ENCODE measurements at regions not wholly inside any gene's neighbourhood (a gene's known extent, or its start where the extent isn't known, plus 50 kb on each side); places are given as distances from the start of the nearest gene placed in this dataset.

GRCh38 chr3:180092889-180093288 is 56.2 kb upstream of the PEX5L start:
- no peak for DNase-seq (ENCODE audit: extremely low read depth in 1 of 11, low read depth in 9 of 11, low spot score in 4 of 11)

- no peak for DNase-seq (ENCODE audit: extremely low read depth in 1 of 11, low read depth in 9 of 11, low spot score in 4 of 11)
Observed at GRCh38 chr3:180093535-180093934, 56.8 kb upstream of the PEX5L start.

DNA sequence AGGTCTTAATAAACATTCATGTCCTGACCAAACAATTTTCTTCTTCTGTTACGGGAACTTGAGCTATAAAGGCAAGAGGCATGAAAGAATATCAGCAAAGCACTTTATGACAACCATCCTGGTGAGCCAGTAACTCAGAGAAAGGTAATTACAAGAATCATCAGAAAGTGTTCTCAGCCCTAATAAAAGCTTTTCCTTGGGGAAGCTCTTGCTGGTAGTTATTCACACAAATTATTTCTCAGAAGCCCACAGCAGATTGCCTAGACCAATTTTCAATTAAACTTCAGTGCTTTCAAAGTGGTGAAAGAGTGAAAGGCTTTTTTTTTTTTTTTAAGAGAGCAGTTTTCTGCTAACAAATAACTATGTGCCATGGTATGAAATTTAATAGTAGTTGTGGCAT is 60.9 kb upstream of the PEX5L start:
- no peak for DNase-seq (ENCODE audit: extremely low read depth in 1 of 11, low read depth in 9 of 11, low spot score in 4 of 11)

GRCh38 chr3:180102134-180102533 is 65.4 kb upstream of the PEX5L start:
- peak in 5 of 11 donors; percentile 1 to 17 (median 8) for DNase-seq (ENCODE audit: extremely low read depth in 1 of 11, low read depth in 9 of 11, low spot score in 4 of 11)

GRCh38 chr3:180102604-180103003 is 65.9 kb upstream of the PEX5L start:
- no peak for DNase-seq (ENCODE audit: extremely low read depth in 1 of 11, low read depth in 9 of 11, low spot score in 4 of 11)

- DNase-seq (ENCODE audit: extremely low read depth in 1 of 11, low read depth in 9 of 11, low spot score in 4 of 11), result no peak
Observed at GRCh38 chr3:180116203-180116602, 79.5 kb upstream of the PEX5L start.

DNA sequence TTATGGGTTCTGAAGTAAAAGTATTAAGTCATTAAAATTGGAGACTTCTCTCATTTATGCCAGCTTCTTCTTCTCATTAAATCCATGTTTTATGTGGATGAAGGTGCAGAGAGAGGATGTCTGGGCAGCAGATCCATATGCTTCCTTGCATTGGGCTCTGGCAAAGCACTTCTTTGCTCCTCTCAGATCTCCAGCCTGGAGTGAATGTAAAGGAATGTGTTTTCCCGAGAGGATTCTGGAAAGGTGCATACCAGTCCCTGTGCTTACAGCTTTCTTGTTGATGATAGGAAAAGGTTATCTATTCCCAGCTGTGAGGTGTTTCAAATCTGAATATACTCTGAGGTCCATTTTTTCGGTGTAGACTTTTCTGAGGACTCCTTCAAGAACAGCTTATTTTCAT is 79.9 kb upstream of the PEX5L start:
- DNase-seq (ENCODE audit: extremely low read depth in 1 of 11, low read depth in 9 of 11, low spot score in 4 of 11), result no peak

DNA sequence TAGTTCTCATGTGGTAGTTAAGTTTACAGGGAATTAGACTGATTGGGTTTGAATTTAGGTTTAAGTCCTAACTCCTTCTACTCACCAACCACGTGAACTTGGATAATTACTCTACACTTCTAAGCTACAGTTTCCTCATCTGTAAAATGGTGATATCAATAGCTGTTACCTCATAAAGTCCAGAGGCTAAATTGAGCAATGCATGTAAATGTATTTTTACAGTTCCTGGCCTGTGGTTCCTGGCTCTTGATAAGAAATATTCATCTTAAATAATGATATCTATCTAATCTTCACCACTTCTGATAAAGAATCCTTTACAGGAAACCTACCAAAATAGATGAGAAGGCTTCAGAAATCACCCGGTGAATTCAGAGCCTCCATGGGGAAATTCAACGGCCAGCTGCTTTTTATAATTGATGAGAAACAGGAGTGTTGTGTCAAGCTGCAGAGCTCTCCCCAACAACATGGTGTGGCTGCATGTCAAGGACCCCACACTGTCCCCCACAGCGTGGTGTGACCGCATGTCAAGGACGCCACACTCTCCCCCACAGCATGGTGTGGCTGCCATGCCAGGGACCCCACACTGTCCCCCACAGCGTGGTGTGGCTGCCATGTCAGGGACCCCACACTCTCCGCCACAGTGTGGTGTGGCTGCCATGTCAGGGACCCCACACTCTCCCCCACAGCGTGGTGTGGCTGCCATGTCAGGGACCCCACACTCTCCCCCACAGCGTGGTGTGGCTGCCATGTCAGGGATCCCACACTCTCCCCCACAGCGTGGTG is 80.8 kb upstream of the PEX5L start:
- no peak for DNase-seq (ENCODE audit: extremely low read depth in 1 of 11, low read depth in 9 of 11, low spot score in 4 of 11)

- no peak for DNase-seq (ENCODE audit: extremely low read depth in 1 of 11, low read depth in 9 of 11, low spot score in 4 of 11)
Observed at GRCh38 chr3:180119567-180119966, 82.8 kb upstream of the PEX5L start.

DNA sequence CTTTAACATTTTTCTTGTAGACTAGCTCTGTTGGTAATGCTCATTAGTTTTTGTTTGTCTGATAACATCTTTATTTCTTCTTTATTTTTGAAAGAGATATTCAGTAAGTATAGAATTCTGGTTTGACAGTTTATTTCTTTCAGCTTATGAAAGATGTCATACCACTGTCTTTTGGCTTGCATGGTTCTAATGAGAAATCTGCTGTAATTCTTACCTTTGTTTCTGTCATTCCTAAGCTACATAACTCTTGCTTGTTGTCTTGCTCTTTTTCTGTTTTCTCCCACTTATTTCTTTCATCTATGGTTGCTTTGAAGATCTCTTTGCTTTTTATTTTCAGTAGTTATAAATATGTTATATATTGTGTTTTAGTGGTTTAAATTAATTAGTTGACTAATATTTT is 87.2 kb upstream of the PEX5L start:
- DNase-seq (ENCODE audit: extremely low read depth in 1 of 11, low read depth in 9 of 11, low spot score in 4 of 11), result no peak

DNA sequence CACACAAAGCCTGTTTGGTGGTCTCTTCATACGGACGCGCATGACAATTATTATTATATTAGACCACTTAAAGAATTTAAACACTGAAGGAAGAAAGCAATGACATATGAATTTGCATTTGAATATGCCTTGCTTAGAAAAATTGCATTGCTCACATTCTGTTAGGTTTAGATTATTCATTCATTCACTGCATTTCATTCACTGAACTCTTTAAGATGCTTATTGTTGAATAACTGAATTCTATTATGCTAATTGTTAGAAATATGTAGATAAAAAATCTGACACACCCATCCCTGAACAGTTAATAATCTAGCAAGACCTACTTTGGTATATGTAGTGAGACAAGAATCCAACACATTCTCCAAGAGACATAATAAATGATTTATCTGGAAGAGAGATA is 94.4 kb upstream of the PEX5L start:
- no peak for DNase-seq (ENCODE audit: extremely low read depth in 1 of 11, low read depth in 9 of 11, low spot score in 4 of 11)

DNA sequence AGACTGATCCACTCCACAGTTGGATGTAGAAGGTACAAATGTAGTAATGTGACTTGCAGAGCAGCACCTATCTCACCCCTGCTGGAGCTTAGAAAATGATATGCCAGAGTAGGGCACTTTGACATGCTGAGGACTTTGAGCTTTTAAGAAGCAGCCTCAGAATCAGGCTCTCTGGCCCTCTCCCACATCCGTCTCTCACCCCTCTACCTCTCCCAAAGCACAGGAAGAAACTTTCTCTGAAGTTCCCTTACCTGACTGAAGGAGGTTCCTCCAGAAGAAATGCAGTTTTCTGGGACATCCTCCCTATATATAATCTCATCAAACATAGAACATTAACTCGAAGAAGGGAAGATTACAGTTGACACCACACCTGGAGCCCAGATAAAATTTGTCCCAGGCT is 98.4 kb upstream of the PEX5L start:
- no peak for DNase-seq (ENCODE audit: extremely low read depth in 1 of 11, low read depth in 9 of 11, low spot score in 4 of 11)

- no peak for DNase-seq (ENCODE audit: extremely low read depth in 1 of 11, low read depth in 9 of 11, low spot score in 4 of 11)
Observed at GRCh38 chr3:180138871-180139270, 102.1 kb upstream of the PEX5L start.

DNA sequence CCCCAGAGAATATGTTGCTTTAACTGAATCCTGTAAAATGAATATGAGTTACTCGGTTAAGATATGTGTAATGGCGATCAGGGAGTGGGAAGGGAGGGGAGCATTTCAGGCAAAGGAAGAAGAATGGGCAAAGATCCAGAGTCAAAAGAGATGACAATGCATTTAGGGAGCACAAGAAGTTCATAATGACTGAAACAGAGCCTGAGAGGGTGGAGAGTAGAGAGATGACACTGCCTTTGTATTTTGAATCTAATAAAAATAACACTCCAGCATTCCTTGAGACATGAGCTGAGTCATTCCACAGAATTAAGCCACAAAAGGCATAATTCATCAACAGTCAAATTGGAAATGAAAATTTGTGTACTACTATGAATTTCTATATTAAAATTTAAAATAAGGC is 105.3 kb upstream of the PEX5L start:
- no peak for DNase-seq (ENCODE audit: extremely low read depth in 1 of 11, low read depth in 9 of 11, low spot score in 4 of 11)

GRCh38 chr3:180142472-180142871 is 105.7 kb upstream of the PEX5L start:
- DNase-seq (ENCODE audit: extremely low read depth in 1 of 11, low read depth in 9 of 11, low spot score in 4 of 11), result no peak

DNA sequence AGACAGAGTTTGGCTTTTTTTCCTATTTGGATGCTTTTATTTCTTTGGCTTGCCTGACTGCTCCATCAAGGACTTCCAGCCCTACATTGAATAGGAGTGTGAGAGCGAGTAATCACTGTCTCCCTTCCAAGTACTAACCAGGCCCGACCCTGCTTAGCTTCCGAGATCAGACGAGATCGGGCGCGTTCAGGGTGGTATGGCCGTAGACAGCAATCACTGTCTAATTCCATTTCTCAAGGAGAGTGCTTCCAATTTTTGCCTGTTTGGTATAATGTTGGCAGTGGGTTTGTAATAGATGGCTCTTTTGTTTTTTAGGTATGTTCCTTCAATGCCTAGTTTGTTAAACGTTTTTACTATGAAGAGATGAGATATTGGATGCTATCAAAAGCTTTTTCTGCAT is 125.0 kb upstream of the PEX5L start:
- no peak for DNase-seq (ENCODE audit: extremely low read depth in 1 of 11, low read depth in 9 of 11, low spot score in 4 of 11)

DNA sequence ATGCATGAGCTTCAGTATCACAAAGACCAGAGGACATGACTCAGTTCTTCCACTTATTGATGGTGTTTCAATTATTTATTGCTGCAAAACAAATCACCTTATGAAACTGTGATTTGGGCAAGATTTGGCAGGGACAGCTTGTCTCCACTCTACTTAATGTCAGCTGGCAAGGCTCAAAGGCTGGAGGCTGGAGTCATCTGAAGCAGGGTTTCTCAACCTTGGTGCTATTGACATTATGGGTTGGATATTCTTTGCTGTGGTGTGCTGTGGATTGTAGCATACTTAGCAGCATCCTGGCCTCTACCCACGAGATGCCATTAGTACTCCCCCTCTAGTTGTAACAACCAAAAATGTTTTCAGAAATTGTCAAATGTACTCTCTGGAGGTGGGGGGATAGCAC is 138.8 kb upstream of the PEX5L start:
- no peak for DNase-seq (ENCODE audit: extremely low read depth in 1 of 11, low read depth in 9 of 11, low spot score in 4 of 11)

DNA sequence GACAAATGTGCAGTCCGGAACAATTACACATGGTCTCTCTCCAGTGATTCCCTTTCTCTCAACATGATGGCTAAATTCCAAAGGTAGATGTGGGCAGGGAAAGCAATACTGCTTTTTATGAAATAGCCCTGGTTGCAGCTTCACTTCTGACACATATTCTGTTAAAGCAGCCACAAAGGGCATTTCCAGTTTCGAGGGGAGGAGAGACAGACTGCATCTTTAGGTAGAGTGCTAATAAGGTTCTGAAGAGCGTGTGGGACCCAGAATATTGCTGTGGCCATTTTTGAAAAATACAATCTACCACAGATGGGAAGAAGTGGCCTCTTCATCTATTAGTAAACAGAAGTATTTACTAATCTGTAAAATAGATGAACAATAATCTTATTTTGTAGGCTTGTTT is 139.3 kb upstream of the PEX5L start:
- no peak for DNase-seq (ENCODE audit: extremely low read depth in 1 of 11, low read depth in 9 of 11, low spot score in 4 of 11)

GRCh38 chr3:180177255-180177654 is 140.5 kb upstream of the PEX5L start:
- no peak for DNase-seq (ENCODE audit: extremely low read depth in 1 of 11, low read depth in 9 of 11, low spot score in 4 of 11)

DNA sequence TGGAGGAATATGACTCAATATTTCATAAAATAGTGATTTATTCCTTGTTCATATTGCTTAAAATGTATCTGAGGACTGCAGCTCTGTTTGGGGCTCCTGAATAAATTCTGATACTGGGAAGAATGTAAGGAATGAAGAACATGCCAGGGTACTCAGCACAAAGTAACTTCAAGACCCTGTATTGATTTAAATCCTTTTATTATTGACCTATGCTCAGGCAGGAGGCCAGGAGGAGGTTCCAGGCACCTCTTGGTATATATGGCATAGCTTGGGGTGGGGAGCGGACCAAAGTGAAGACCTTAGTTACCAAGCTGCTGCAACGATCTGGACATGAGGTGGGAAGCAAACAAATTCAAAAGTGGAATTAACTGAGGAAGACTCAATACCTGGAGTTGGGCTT is 142.8 kb upstream of the PEX5L start:
- no peak for DNase-seq (ENCODE audit: extremely low read depth in 1 of 11, low read depth in 9 of 11, low spot score in 4 of 11)

DNA sequence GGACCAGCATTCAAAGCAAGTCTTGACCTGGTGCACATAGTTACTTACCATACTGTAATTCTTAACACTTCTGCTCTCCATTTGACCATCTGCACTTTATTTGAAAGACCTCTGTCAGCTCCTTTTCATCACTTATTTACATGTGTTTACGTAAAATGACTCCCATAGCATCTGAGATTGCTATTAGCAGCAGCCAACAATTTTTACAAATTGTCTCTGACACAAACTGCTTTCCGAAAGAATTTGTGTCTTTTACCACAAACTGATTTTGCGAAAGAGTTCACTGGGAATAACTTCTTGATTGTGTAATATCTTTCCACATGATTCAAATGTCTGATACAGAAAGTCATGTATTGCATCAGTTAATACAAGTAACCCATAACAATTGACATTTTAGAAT is 144.1 kb upstream of the PEX5L start:
- no peak for DNase-seq (ENCODE audit: extremely low read depth in 1 of 11, low read depth in 9 of 11, low spot score in 4 of 11)

DNA sequence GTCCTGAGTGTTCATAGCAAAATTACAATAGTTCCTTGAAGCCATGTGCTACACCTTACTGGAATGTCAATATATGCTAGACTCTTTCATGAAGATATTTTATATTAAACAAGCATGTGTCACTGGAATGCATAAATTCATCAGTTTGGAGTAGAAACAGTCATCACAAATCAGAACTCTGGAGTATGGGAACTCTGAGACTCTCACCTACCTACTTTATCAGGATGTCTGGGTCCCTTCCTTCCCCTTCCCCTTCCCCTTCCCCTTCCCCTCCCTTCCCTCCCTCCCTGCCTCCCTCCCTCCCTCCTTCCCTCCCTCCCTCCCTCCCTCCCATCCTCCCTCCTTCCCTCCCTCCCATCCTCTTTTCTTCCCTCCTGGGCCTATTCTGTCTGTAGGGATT is 144.7 kb upstream of the PEX5L start:
- DNase-seq (ENCODE audit: extremely low read depth in 1 of 11, low read depth in 9 of 11, low spot score in 4 of 11), result no peak

Measured in renal cortex interstitium (tissue), 11 donors.